GM10266 (cell line): ENCODE measurements at regions not wholly inside any gene's neighbourhood (a gene's known extent, or its start where the extent isn't known, plus 50 kb on each side); places are given as distances from the start of the nearest gene placed in this dataset.
"Not testable (repeated sequence)": the region's sequence is repeated elsewhere in the genome, so short reads cannot be mapped to it uniquely, and the experiment has no call there.

ENCODE experiments used
- DNase-seq: peaks from one replicate; pipeline ENCODE4 v3.0.0; 2012; ENCODE audit errors: extremely low spot score
- CTCF ChIP-seq: IDR thresholded peaks from 2 replicates; pipeline ENCODE4 v1.5.1; 2012; ENCODE audit warnings: mild to moderate bottlenecking, low read depth; ENCODE audit not compliant: control insufficient read depth, insufficient read depth; ENCODE audit errors: missing control alignments

- no peak for DNase-seq
- TF ChIP-seq CTCF: no peak
Measured at GRCh38 chr9:1554081-1555035, 460.8 kb upstream of the SMARCA2 start.

DNA sequence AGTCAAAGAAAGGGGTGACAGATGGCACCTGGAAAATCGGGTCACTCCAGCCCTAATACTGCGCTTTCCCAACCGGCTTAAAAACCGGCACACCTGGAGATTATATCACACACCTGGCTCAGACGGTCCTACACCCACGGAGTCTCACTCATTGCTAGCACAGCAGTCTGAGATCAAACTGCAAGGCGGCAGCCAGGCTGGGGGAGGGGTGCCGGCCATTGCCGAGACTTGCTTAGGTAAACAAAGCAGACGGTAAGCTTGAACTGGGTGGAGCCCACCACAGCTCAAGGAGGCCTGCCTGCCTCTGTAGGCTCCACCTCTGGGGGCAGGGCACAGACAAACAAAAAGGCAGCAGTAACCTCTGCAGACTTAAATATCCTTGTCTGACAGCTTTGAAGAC lies 456.5 kb upstream of the SMARCA2 start:
- not testable (repeated sequence) for DNase-seq

GRCh38 chr9:1575939-1576338 lies 439.2 kb upstream of the SMARCA2 start:
- DNase-seq: no peak
- no peak for TF ChIP-seq CTCF

DNA sequence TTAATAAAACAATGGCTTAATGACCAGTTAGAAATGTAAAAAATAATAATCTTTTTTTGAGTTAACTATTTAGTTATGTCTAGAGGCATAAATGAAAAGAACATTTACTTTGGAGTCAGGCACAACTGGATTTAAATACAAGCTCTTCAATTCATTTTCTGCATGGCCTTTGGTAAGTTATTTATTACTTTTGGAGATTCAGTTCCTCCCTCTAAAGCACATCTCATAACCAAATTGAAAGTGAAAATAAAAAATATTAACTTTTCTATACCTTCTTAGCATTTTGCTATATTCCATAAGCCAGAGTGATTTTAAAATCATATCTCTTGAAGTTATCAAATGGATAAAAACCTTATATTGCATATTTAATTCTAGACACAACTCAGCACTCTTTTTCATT lies 434.9 kb upstream of the SMARCA2 start:
- TF ChIP-seq CTCF: no peak

DNA sequence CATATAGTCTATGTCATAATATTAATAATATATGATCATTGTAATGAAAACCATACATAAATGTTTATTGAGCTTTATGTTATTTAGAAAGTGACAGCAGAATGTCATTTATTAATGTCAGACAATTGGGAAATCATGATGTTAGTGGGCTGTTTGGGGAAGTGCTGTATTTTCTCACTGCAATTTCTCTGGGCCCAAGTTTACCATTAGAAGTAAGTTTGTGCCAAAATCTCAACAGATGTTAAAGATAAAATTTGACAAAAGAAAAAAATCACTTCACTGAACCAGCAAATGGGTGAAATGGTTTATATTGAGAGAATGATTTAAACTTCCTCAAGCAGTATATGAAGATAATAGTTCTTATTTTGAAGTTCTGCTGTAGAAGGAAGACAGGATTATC lies 433.2 kb upstream of the SMARCA2 start:
- no peak for DNase-seq
- no peak for TF ChIP-seq CTCF

More for the DNA sequence above, 434.9 kb upstream of the SMARCA2 start:
- peak; percentile 18 for DNase-seq

- TF ChIP-seq CTCF: no peak
- no peak for DNase-seq
Measured at GRCh38 chr9:1591310-1591709, 423.8 kb upstream of the SMARCA2 start.

GRCh38 chr9:1598270-1598669 lies 416.9 kb upstream of the SMARCA2 start:
- no peak for TF ChIP-seq CTCF
- DNase-seq: no peak
